ENCODE measurements at regions not wholly inside any gene's neighbourhood (a gene's known extent, or its start where the extent isn't known, plus 50 kb on each side); places are given as distances from the start of the nearest gene placed in this dataset.
A peak's percentile ranks its signal among the peaks of the same experiment; 100 is the strongest.
"Not testable (repeated sequence)": the region's sequence is repeated elsewhere in the genome, so short reads cannot be mapped to it uniquely, and the experiment has no call there.

DNA sequence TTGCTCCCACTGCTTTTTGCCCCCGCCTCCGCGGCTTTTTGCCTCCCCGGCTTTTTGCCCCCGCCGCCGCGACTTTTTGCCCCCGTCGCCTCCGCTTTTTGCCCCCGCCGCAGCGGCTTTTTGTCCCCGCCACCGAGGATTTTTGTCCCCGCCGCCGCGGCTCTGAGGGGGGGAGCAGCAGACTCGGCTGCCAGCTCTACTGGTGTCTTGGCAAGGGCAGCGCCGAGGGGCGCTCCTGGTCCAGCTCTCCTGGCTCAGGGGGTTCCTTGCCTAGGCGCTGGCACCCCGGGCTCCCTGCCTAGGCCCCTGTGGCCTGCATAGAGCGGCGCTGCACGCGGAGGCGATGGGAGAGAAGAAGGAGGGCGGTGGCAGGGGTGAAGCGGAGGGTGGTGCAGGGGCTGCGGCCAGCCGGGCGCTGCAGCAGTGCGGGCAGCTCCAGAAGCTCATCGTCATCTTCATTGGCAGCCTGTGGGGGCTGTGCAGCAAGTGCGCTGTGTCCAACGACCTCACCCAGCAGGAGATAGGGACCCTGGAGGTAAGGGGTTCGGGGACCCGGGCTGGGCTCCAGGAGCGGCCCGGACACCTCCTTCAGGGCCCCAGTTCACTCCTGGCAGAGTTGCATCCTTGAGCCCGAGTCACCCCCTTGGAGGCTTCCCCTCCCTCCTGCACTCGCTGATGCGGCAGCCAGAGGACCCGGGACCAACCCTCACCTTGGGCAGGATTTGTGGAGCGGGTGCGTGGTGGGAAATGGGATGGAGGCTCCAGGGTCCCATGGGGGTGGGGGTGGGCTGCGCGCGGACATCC, 642.4 kb downstream of the GOLGA6L6 start:
- H3K27me3 Mint-ChIP-seq: no peaks in the 10 kb centered on the region
- ATAC-seq: no peak
- H3K9me3 Mint-ChIP-seq: peaks cover 17 to 51% (median 29%) of the 10 kb centered on the region in 9 donors
- no peak overlapping the region for H3K4me3 Mint-ChIP-seq
- DNase-seq: no peak
- no peak overlapping the region for H3K27ac Mint-ChIP-seq
- POLR2A ChIA-PET: no interaction called here
- H3K36me3 Mint-ChIP-seq: peaks cover 0 to 18% (median 2%) of the 10 kb centered on the region in 3 donors
- no peaks in the 10 kb centered on the region for H3K4me1 Mint-ChIP-seq

DNA sequence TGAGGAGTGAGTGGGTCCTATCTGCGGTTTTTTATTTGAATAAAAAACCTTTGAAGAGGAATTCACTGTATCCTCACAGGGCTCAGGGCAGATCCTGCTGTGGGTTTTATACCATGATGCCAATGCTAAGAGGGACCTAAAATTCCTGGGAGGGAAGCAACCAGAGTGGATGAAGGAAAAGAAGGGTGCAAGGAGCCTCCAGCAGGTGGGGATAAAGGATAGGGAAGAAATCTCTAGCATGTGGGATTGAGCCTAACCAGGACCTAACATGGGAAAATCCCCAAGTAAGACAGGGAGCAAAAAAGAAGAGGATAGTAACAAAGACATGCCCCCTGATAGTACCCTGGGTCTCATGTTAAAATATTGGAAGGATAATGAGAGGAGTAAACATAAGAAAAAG, 652.8 kb downstream of the GOLGA6L6 start:
- H3K9me3 Mint-ChIP-seq: peaks cover 6 to 33% (median 17%) of the 10 kb centered on the region in 9 donors
- DNase-seq, H3K4me1 Mint-ChIP-seq, H3K36me3 Mint-ChIP-seq, H3K27me3 Mint-ChIP-seq, H3K4me3 Mint-ChIP-seq, H3K27ac Mint-ChIP-seq, ATAC-seq, POLR2A ChIA-PET: not testable (repeated sequence)

DNA sequence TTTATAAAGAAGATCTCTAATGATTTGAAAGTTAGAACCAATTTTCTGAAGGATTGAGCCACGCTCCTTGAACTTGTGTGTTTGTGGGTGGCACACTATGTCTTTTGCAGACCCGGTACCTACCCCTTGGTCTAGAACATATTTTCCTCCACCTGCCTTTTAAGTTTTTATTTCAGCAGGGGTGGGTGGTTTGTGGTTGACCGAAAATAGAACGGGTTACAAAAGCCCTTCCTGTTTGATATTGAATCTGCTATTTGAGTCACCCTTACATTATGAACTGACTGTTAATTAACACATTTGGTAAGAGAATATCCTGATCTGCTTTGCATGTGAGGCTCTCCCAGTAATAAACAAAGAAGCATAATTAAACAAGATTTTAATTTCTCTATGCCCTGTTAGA, 697.5 kb downstream of the GOLGA6L6 start:
- peak overlapping the region in 1 of 10 donors; percentile 63 for H3K27ac Mint-ChIP-seq
- DNase-seq, H3K4me1 Mint-ChIP-seq: not testable (repeated sequence)

More for the DNA sequence above, 697.5 kb downstream of the GOLGA6L6 start:
- H3K9me3 Mint-ChIP-seq, H3K27me3 Mint-ChIP-seq, H3K36me3 Mint-ChIP-seq, H3K4me3 Mint-ChIP-seq, POLR2A ChIA-PET, ATAC-seq: not testable (repeated sequence)
